RCC 7860 (cell line): ENCODE measurements at regions not wholly inside any gene's neighbourhood (a gene's known extent, or its start where the extent isn't known, plus 50 kb on each side); places are given as distances from the start of the nearest gene placed in this dataset.
"Not testable (repeated sequence)": the region's sequence is repeated elsewhere in the genome, so short reads cannot be mapped to it uniquely, and the experiment has no call there.

Source experiments
- DNase-seq: peaks from one replicate; pipeline ENCODE4 v3.0.0-alpha.2; 2015; ENCODE audit warnings: low spot score
- FAIRE-seq: peaks from 2 replicates; lab custom pipeline; 2012; peaks lifted over from hg19 to GRCh38; lab: Jason Lieb, UNC

GRCh38 chr6:112571488-112572270 is 224.5 kb downstream of the RFPL4B start:
- DNase-seq = no peak
- FAIRE-seq = no peak

- DNase-seq = no peak
- FAIRE-seq = no peak
These were observed 227.1 kb downstream of the RFPL4B start for GRCh38 chr6:112574190-112574589.

GRCh38 chr6:112575309-112575834 is 228.2 kb downstream of the RFPL4B start:
- FAIRE-seq (no peak), DNase-seq (no peak)

- FAIRE-seq (no peak), DNase-seq (no peak)
These were observed 229.3 kb downstream of the RFPL4B start for GRCh38 chr6:112576423-112576822.

- DNase-seq (no peak), FAIRE-seq (no peak)
These were observed 232.5 kb downstream of the RFPL4B start for GRCh38 chr6:112579601-112580000.

GRCh38 chr6:112581015-112581414 is 233.9 kb downstream of the RFPL4B start:
- FAIRE-seq (no peak), DNase-seq (no peak)

GRCh38 chr6:112590326-112590725 is 243.2 kb downstream of the RFPL4B start:
- no peak for DNase-seq
- no peak for FAIRE-seq

GRCh38 chr6:112591329-112591728 is 244.2 kb downstream of the RFPL4B start:
- no peak for DNase-seq
- FAIRE-seq = no peak

- FAIRE-seq (no peak), DNase-seq (no peak)
These were observed 245.0 kb downstream of the RFPL4B start for GRCh38 chr6:112592159-112592558.

- FAIRE-seq (no peak), DNase-seq (no peak)
These were observed 247.9 kb downstream of the RFPL4B start for GRCh38 chr6:112594886-112595594.

GRCh38 chr6:112595841-112596240 is 248.7 kb downstream of the RFPL4B start:
- DNase-seq = no peak
- FAIRE-seq = no peak

- FAIRE-seq (no peak), DNase-seq (no peak)
These were observed 250.0 kb downstream of the RFPL4B start for GRCh38 chr6:112597176-112597575.

- no peak for DNase-seq
- FAIRE-seq = no peak
These were observed 253.0 kb downstream of the RFPL4B start for GRCh38 chr6:112600168-112600567.

- no peak for DNase-seq
- FAIRE-seq = no peak
These were observed 256.6 kb downstream of the RFPL4B start for GRCh38 chr6:112603726-112604125.

GRCh38 chr6:112606656-112607435 is 259.7 kb downstream of the RFPL4B start:
- FAIRE-seq (no peak), DNase-seq (no peak)

- not testable (repeated sequence) for FAIRE-seq, DNase-seq
These were observed 261.8 kb downstream of the RFPL4B start for GRCh38 chr6:112608925-112609324.

- no peak for FAIRE-seq
- no peak for DNase-seq
These were observed 266.3 kb downstream of the RFPL4B start for GRCh38 chr6:112613410-112613809.

- no peak for FAIRE-seq
- no peak for DNase-seq
These were observed 271.7 kb downstream of the RFPL4B start for GRCh38 chr6:112618849-112619248.

GRCh38 chr6:112620812-112621569 is 273.9 kb downstream of the RFPL4B start:
- DNase-seq = no peak
- FAIRE-seq = peak; percentile 31

GRCh38 chr6:112622036-112622435 is 274.9 kb downstream of the RFPL4B start:
- FAIRE-seq (no peak), DNase-seq (no peak)
